ENCODE measurements at regions not wholly inside any gene's neighbourhood (a gene's known extent, or its start where the extent isn't known, plus 50 kb on each side); places are given as distances from the start of the nearest gene placed in this dataset.

DNA sequence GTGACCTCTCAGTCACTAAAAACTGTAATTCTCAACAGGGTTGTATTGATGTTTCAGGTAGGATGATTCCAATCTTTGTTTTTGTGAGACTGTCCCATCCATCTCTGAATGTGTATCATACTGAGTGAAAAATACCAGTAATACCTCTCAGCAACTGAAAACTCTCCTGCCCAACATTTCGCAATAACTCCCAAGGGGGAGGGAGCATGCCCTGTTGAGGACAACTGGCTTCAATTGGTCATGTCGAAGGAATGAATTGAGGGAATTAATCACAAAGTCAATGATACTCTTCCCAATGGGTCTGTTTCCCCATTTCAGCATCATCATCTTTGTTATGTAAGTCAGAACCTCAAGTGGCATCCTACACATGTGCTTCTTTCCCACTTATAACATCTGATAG is 102.4 kb upstream of the E2F7 start:
- no peaks in the 10 kb centered on the region for H3K79me1 ChIP-seq (ENCODE audit: insufficient read depth, low read depth, low read length, poor library complexity, severe bottlenecking)
- no CpG with 5 or more reads among the region's 2 CpGs for whole genome bisulfite sequencing (ENCODE audit: extremely low coverage, insufficient read length, low lambda C conversion rate)

More for the DNA sequence above, 102.4 kb upstream of the E2F7 start:
- Histone ChIP-seq H3K14ac (ENCODE audit: insufficient read depth, low read length) (no peak overlapping the region), H3K27me3 (ENCODE audit: insufficient read depth, low read length) (no peaks in the 10 kb centered on the region), H3K79me2 (ENCODE audit: insufficient read depth, low read length) (no peaks in the 10 kb centered on the region), H2BK20ac (ENCODE audit: low read depth, low read length, poor library complexity, severe bottlenecking) (no peak overlapping the region), H3K9me3 (ENCODE audit: control insufficient read depth, low read depth, low read length) (no peaks in the 10 kb centered on the region), H2BK5ac (ENCODE audit: insufficient read length, low read length) (no peak overlapping the region), H3K18ac (ENCODE audit: insufficient read length, low read depth, low read length) (no peak overlapping the region), H2BK120ac (ENCODE audit: low read depth, low read length, poor library complexity, severe bottlenecking) (no peak overlapping the region), H4K20me1 (ENCODE audit: control insufficient read depth, insufficient read depth, insufficient read length) (no peaks in the 10 kb centered on the region), H3K23ac (ENCODE audit: insufficient read length, low read depth, low read length) (no peak overlapping the region), H2AK5ac (ENCODE audit: insufficient read length, low read length) (no peak overlapping the region), H3K4me1 (ENCODE audit: insufficient read depth, low read length) (no peaks in the 10 kb centered on the region), H2BK15ac (ENCODE audit: low read depth, low read length) (no peak overlapping the region), H3K4ac (ENCODE audit: low read depth, low read length) (no peak overlapping the region), H3K27ac (ENCODE audit: insufficient read length, low read depth, low read length) (no peak overlapping the region), H4K5ac (ENCODE audit: insufficient read length, low read depth, low read length) (no peak overlapping the region), H4K8ac (replicated peaks; ENCODE audit: insufficient read length, low read depth, low read length) (no peak overlapping the region), H3K56ac (ENCODE audit: insufficient read length, low read depth, low read length) (no peak overlapping the region), H3T11ph (ENCODE audit: low read length) (no peak overlapping the region), H3K9ac (ENCODE audit: extremely low read depth, insufficient read length, low read length) (no peak overlapping the region), H4K91ac (ENCODE audit: insufficient read length, low read depth, low read length) (no peak overlapping the region), H3K23me2 (ENCODE audit: insufficient read length, low read depth, low read length, poor library complexity, severe bottlenecking) (no peaks in the 10 kb centered on the region), H2BK12ac (ENCODE audit: insufficient read length, low read depth, low read length) (no peak overlapping the region), H3K4me2 (ENCODE audit: insufficient read depth, insufficient read length, low read length) (no peak overlapping the region), H2AFZ (ENCODE audit: low read length) (no peak overlapping the region)
- Mint-ChIP-seq H3K36me3 (ENCODE audit: insufficient read depth in 1 of 3, low read depth in 3 of 3) (no peaks in the 10 kb centered on the region; a peak in 1 of 7 replicates), H3K9me3 (no peaks in the 10 kb centered on the region; a peak in 2 of 5 replicates), H3K27me3 (ENCODE audit: low read depth) (no peaks in the 10 kb centered on the region), H3K27ac (no peak overlapping the region), H3K4me1 (peaks cover 18 to 20% of the 10 kb centered on the region in 2 experiments), H3K4me3 (no peak overlapping the region)
- TF ChIP-seq, protein P1, sequence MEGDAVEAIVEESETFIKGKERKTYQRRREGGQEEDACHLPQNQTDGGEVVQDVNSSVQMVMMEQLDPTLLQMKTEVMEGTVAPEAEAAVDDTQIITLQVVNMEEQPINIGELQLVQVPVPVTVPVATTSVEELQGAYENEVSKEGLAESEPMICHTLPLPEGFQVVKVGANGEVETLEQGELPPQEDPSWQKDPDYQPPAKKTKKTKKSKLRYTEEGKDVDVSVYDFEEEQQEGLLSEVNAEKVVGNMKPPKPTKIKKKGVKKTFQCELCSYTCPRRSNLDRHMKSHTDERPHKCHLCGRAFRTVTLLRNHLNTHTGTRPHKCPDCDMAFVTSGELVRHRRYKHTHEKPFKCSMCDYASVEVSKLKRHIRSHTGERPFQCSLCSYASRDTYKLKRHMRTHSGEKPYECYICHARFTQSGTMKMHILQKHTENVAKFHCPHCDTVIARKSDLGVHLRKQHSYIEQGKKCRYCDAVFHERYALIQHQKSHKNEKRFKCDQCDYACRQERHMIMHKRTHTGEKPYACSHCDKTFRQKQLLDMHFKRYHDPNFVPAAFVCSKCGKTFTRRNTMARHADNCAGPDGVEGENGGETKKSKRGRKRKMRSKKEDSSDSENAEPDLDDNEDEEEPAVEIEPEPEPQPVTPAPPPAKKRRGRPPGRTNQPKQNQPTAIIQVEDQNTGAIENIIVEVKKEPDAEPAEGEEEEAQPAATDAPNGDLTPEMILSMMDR (conservative IDR thresholded peaks at IDR 0.05): no peak
- DNase-seq: no peak
